H1 (cell line): ENCODE measurements at regions not wholly inside any gene's neighbourhood (a gene's known extent, or its start where the extent isn't known, plus 50 kb on each side); places are given as distances from the start of the nearest gene placed in this dataset.

Source experiments
- CTCF ChIA-PET: fragments of 300-600 bp; sonication (Branson Sonifier 250); formaldehyde crosslinking; loops from one replicate; lab custom pipeline; 2021; ENCODE audit not compliant: partially characterized antibody; lab: Charles Lee
- POLR2A ChIA-PET: fragments of 300-600 bp; sonication (Branson Sonifier 250); formaldehyde crosslinking; loops from one replicate; lab custom pipeline; 2021; ENCODE audit warnings: inconsistent platforms; ENCODE audit not compliant: partially characterized antibody; lab: Charles Lee
- DNase-seq, 2 experiments: peaks; one replicate each; pipeline versions ENCODE4 v3.0.0 to v3.0.0-alpha.2; 2010 to 2022; ENCODE audit warnings: low spot score in 2 of 2, low read depth in 1 of 2, mixed read lengths in 1 of 2
- FAIRE-seq: peaks from 2 replicates; lab custom pipeline; 2011; peaks lifted over from hg19 to GRCh38; lab: Jason Lieb, UNC
- H2AFZ ChIP-seq: 2 replicates; pipeline ENCODE4 v1.8.1; 2012; ENCODE audit warnings: low read length, inconsistent platforms
- H2AK5ac ChIP-seq: 2 replicates; pipeline ENCODE4 v1.6.1; 2013; ENCODE audit warnings: low read depth, low read length
- H2BK120ac ChIP-seq: replicated peaks from 2 replicates; pipeline ENCODE3; 2013; ENCODE audit warnings: low read depth, low read length, inconsistent platforms
- H2BK12ac ChIP-seq: 2 replicates; pipeline ENCODE4 v1.6.1; 2013; ENCODE audit warnings: low read depth, low read length
- H2BK15ac ChIP-seq: 2 replicates; pipeline ENCODE4 v1.6.1; 2013; ENCODE audit warnings: low read length
- H2BK20ac ChIP-seq: 2 replicates; pipeline ENCODE4 v1.6.1; 2013; ENCODE audit warnings: low read length
- H2BK5ac ChIP-seq: 2 replicates; pipeline ENCODE4 v1.6.1; 2013; ENCODE audit warnings: low read depth, low read length
- H3K14ac ChIP-seq: 2 replicates; pipeline ENCODE4 v1.6.1; 2013; ENCODE audit warnings: inconsistent platforms; ENCODE audit not compliant: insufficient read length
- H3K18ac ChIP-seq: 2 replicates; pipeline ENCODE4 v1.6.1; 2013; ENCODE audit warnings: low read length; ENCODE audit errors: extremely low read depth
- H3K23ac ChIP-seq: 2 replicates; pipeline ENCODE4 v1.6.1; 2013; ENCODE audit warnings: inconsistent platforms; ENCODE audit not compliant: insufficient read length
- H3K23me2 ChIP-seq: 2 replicates; pipeline ENCODE4 v1.6.1; 2013; ENCODE audit warnings: low read depth, low read length
- H3K27ac ChIP-seq: 2 replicates; pipeline ENCODE4 v1.6.1; 2011; ENCODE audit warnings: low read depth, low read length, inconsistent platforms
- H3K27me3 ChIP-seq, 4 experiments: replicated peaks in 1 of 4; 1 replicate in 1 of 4; 2 replicates in 3 of 4; pipeline versions ENCODE4 v1.6.1 to v1.8.1; 2011 to 2013; ENCODE audit warnings: low read length in 3 of 4, mild to moderate bottlenecking in 3 of 4, inconsistent platforms in 2 of 4, mixed read lengths in 2 of 4, moderate library complexity in 1 of 4; ENCODE audit not compliant: control insufficient read depth in 3 of 4, insufficient read depth in 3 of 4; ENCODE audit errors: extremely low read depth in 1 of 4
- H3K36me3 ChIP-seq, 4 experiments: 2 replicates each; pipeline versions ENCODE4 v1.6.1 to v1.8.1; 2011 to 2013; ENCODE audit warnings: mild to moderate bottlenecking in 4 of 4, low read length in 3 of 4, moderate library complexity in 2 of 4, control low read depth in 1 of 4, inconsistent platforms in 1 of 4; ENCODE audit not compliant: insufficient read depth in 4 of 4, control insufficient read depth in 2 of 4
- H3K4ac ChIP-seq: replicated peaks from 2 replicates; pipeline ENCODE3; 2013; ENCODE audit warnings: low read length, low read depth, mixed read lengths, inconsistent platforms; ENCODE audit not compliant: insufficient read length
- H3K4me1 ChIP-seq, 4 experiments: replicated peaks in 1 of 4; 1 replicate in 1 of 4; 2 replicates in 3 of 4; pipeline versions ENCODE4 v1.6.1 to v1.8.1; 2011 to 2013; ENCODE audit warnings: low read length in 3 of 4, inconsistent platforms in 2 of 4, mixed read lengths in 1 of 4; ENCODE audit not compliant: insufficient read depth in 4 of 4, control insufficient read depth in 3 of 4
- H3K4me2 ChIP-seq, 2 experiments: 2 replicates each; pipeline versions ENCODE4 v1.6.1 to v1.8.1; 2011 to 2013; ENCODE audit warnings: low read depth in 2 of 2, low read length in 2 of 2, control low read depth in 1 of 2, inconsistent platforms in 1 of 2, mild to moderate bottlenecking in 1 of 2; ENCODE audit not compliant: insufficient read depth in 1 of 2
- H3K4me3 ChIP-seq, 4 experiments: fragments of 200-600, 300-600 bp in 1 of 4; sonication (generic), shearing (Covaris generic), sonication (Bioruptor Twin) in 1 of 4; 2 replicates each; pipeline versions ENCODE4 v1.5.1 to v1.8.1; 2011 to 2016; ENCODE audit warnings: low read length in 4 of 4, low read depth in 3 of 4, control low read depth in 2 of 4, inconsistent platforms in 2 of 4, mild to moderate bottlenecking in 2 of 4, mixed read lengths in 1 of 4, moderate library complexity in 1 of 4; ENCODE audit not compliant: insufficient read depth in 2 of 4; ENCODE audit errors: extremely low read depth in 1 of 4
- H3K56ac ChIP-seq: replicated peaks from 2 replicates; pipeline ENCODE3; 2013; ENCODE audit warnings: low read depth, mild to moderate bottlenecking, mixed read lengths, low read length, inconsistent platforms; ENCODE audit not compliant: insufficient read length
- H3K79me1 ChIP-seq: 2 replicates; pipeline ENCODE4 v1.6.1; 2013; ENCODE audit warnings: low read depth, low read length, control low read depth
- H3K79me2 ChIP-seq, 2 experiments: 2 replicates each; pipeline versions ENCODE4 v1.6.1 to v1.8.1; 2012 to 2013; ENCODE audit warnings: low read length in 2 of 2, mild to moderate bottlenecking in 2 of 2, inconsistent platforms in 1 of 2; ENCODE audit not compliant: insufficient read depth in 2 of 2, control insufficient read depth in 1 of 2
- H3K9ac ChIP-seq, 4 experiments: replicated peaks in 1 of 4; 1 replicate in 1 of 4; 2 replicates in 3 of 4; pipeline versions ENCODE4 v1.6.1 to v1.8.1; 2011 to 2013; ENCODE audit warnings: low read depth in 3 of 4, low read length in 3 of 4, control low read depth in 2 of 4, mild to moderate bottlenecking in 2 of 4, moderate library complexity in 2 of 4, inconsistent platforms in 1 of 4; ENCODE audit errors: extremely low read depth in 1 of 4
- H3K9me3 ChIP-seq, 2 experiments: 2 replicates each; pipeline versions ENCODE4 v1.6.1 to v1.8.1; 2012 to 2013; ENCODE audit warnings: mild to moderate bottlenecking in 2 of 2, moderate library complexity in 2 of 2, control low read depth in 1 of 2, inconsistent platforms in 1 of 2, low read depth in 1 of 2, low read length in 1 of 2, mixed read lengths in 1 of 2; ENCODE audit not compliant: insufficient read depth in 2 of 2
- H4K20me1 ChIP-seq, 2 experiments: replicated peaks in 1 of 2; 2 replicates each; pipeline versions ENCODE3 to v1.8.1; 2011 to 2013; ENCODE audit warnings: inconsistent platforms in 2 of 2, low read length in 2 of 2, mild to moderate bottlenecking in 1 of 2; ENCODE audit not compliant: insufficient read depth in 2 of 2, control insufficient read depth in 1 of 2
- H4K5ac ChIP-seq: 2 replicates; pipeline ENCODE4 v1.6.1; 2013; ENCODE audit warnings: low read length, low read depth, mixed read lengths, inconsistent platforms; ENCODE audit not compliant: insufficient read length
- H4K8ac ChIP-seq: 2 replicates; pipeline ENCODE4 v1.8.0; 2013; ENCODE audit warnings: mild to moderate bottlenecking, moderate library complexity, low read length, inconsistent platforms; ENCODE audit not compliant: insufficient read depth; ENCODE audit errors: extremely low read depth
- H4K91ac ChIP-seq: replicated peaks from 2 replicates; pipeline ENCODE3; 2013; ENCODE audit warnings: low read length, mixed read lengths, inconsistent platforms; ENCODE audit not compliant: insufficient read length
- BCL11A ChIP-seq, 2 experiments: IDR thresholded peaks; one replicate each; pipeline ENCODE4 v1.6.1; 2011; ENCODE audit warnings: low read depth in 2 of 2, low read length in 2 of 2, mild to moderate bottlenecking in 2 of 2
- CHD2 ChIP-seq: IDR thresholded peaks from 2 replicates; pipeline ENCODE4 v1.6.1; 2012; ENCODE audit warnings: low read length, improper control_type of control experiment
- FOSL1 ChIP-seq: IDR thresholded peaks from 2 replicates; pipeline ENCODE4 v1.6.1; 2011; ENCODE audit warnings: mild to moderate bottlenecking, low read depth, low read length, moderate library complexity; ENCODE audit not compliant: insufficient read depth
- RAD21 ChIP-seq, 2 experiments: IDR thresholded peaks in 1 of 2; conservative IDR thresholded peaks in 1 of 2; 2 replicates each; pipeline ENCODE4 v1.6.1; 2011; ENCODE audit warnings: low read depth in 2 of 2, low read length in 2 of 2, improper control_type of control experiment in 1 of 2, inconsistent platforms in 1 of 2, mild to moderate bottlenecking in 1 of 2, moderate library complexity in 1 of 2
- SIX5 ChIP-seq: IDR thresholded peaks from 2 replicates; pipeline ENCODE4 v1.6.1; 2011; ENCODE audit warnings: mild to moderate bottlenecking, low read depth, low read length
- SP2 ChIP-seq: IDR thresholded peaks from 2 replicates; pipeline ENCODE4 v1.6.1; 2012; ENCODE audit warnings: mild to moderate bottlenecking, low read length, inconsistent platforms
- SRF ChIP-seq: IDR thresholded peaks from 2 replicates; pipeline ENCODE4 v1.6.1; 2011; ENCODE audit warnings: mild to moderate bottlenecking, low read depth, low read length, moderate library complexity
- TAF1 ChIP-seq: IDR thresholded peaks from 2 replicates; pipeline ENCODE4 v1.6.1; 2011; ENCODE audit warnings: mild to moderate bottlenecking, low read depth, low read length
- YY1 ChIP-seq: IDR thresholded peaks from 2 replicates; pipeline ENCODE4 v1.6.1; 2011; ENCODE audit warnings: low read depth, mild to moderate bottlenecking, low read length

- Histone ChIP-seq H3K36me3 (no peaks in the 10 kb centered on the region), H2BK20ac (no peak overlapping the region), H3K23ac (no peak overlapping the region), H3K14ac (no peak overlapping the region), H3K56ac (no peak overlapping the region), H2BK120ac (no peak overlapping the region), H2BK5ac (no peak overlapping the region), H3K4ac (no peak overlapping the region), H3K4me1 (peaks cover 0 to 11% (median 6%) of the 10 kb centered on the region in 4 experiments; a peak in 5 of 7 replicates), H4K8ac (no peak overlapping the region), H3K23me2 (no peaks in the 10 kb centered on the region), H3K79me2 (no peaks in the 10 kb centered on the region), H4K5ac (no peak overlapping the region), H2AK5ac (no peak overlapping the region), H4K20me1 (no peaks in the 10 kb centered on the region), H3K4me3 (no peak overlapping the region), H4K91ac (no peak overlapping the region), H3K9ac (no peak overlapping the region), H2AFZ (no peak overlapping the region), H3K27ac (no peak overlapping the region), H3K27me3 (peaks cover 0 to 4% (median 1%) of the 10 kb centered on the region in 4 experiments; a peak in 3 of 7 replicates), H3K79me1 (no peaks in the 10 kb centered on the region), H2BK12ac (no peak overlapping the region), H2BK15ac (no peak overlapping the region), H3K9me3 (no peaks in the 10 kb centered on the region), H3K18ac (no peak overlapping the region), H3K4me2 (no peak overlapping the region)
- DNase-seq (no peak), FAIRE-seq (no peak)
- CTCF ChIA-PET = interaction anchor here (0.9 to 1.4 kb wide), 2 partner anchors 22 to 54 kb away, joined by 3 to 4 read pairs; no protein-coding TSS in a partner anchor
- no peak for TF ChIP-seq SP2
- no peak for TF ChIP-seq RAD21 (IDR thresholded peaks at IDR 0.05 in 1 of 2, conservative IDR thresholded peaks at IDR 0.05 in 1 of 2; ENCODE audit: low read depth in 2 of 2, low read length in 2 of 2)
- TF ChIP-seq TAF1 = no peak
- TF ChIP-seq BCL11A (IDR thresholded peaks at IDR 0.05; ENCODE audit: low read depth in 2 of 2, low read length in 2 of 2) = no peak
- no peak for TF ChIP-seq CHD2
- TF ChIP-seq SIX5 = no peak
- TF ChIP-seq FOSL1 = no peak
- no peak for TF ChIP-seq YY1
- no peak for TF ChIP-seq SRF
- POLR2A ChIA-PET = no interaction called here
Observed at GRCh38 chr12:13798162-13798561, 183.2 kb downstream of the GRIN2B start.
